Gastrocnemius medialis (tissue), 4 donors: ENCODE measurements at regions not wholly inside any gene's neighbourhood (a gene's known extent, or its start where the extent isn't known, plus 50 kb on each side); places are given as distances from the start of the nearest gene placed in this dataset.

ENCODE experiments used
- CTCF ChIP-seq, 5 experiments: fragments of 450-650 bp in 3 of 5; fragments of 200-600 bp in 2 of 5; sonication (generic) in 2 of 5; IDR thresholded peaks in 4 of 5; conservative IDR thresholded peaks in 1 of 5; 1 replicate in 4 of 5; 2 replicates in 1 of 5; pipeline ENCODE4 v1.5.1; 2016 to 2019; ENCODE audit warnings: antibody characterized with exemption in 5 of 5, mild to moderate bottlenecking in 3 of 5, moderate library complexity in 3 of 5
- POLR2A ChIP-seq, 2 donors: fragments of 450-650 bp; IDR thresholded peaks; one replicate each; pipeline ENCODE4 v1.6.1; 2017; ENCODE audit warnings: antibody characterized with exemption in 2 of 2, mild to moderate bottlenecking in 2 of 2, moderate library complexity in 2 of 2

GRCh38 chr13:37241786-37242185 is 136.3 kb upstream of the CSNK1A1L start:
- TF ChIP-seq CTCF (IDR thresholded peaks at IDR 0.05 in 4 of 5, conservative IDR thresholded peaks at IDR 0.05 in 1 of 5) (no peak), POLR2A (IDR thresholded peaks at IDR 0.05) (no peak)
